ENCODE measurements at regions not wholly inside any gene's neighbourhood (a gene's known extent, or its start where the extent isn't known, plus 50 kb on each side); places are given as distances from the start of the nearest gene placed in this dataset.

- TF ChIP-seq CTCF (IDR thresholded peaks at IDR 0.05; ENCODE audit: extremely low read depth in 1 of 2, insufficient read depth in 1 of 2, low read depth in 1 of 2, low read length in 2 of 2) = no peak
- TF ChIP-seq EZH2 (IDR thresholded peaks at IDR 0.05; ENCODE audit: borderline replicate concordance, low read depth, low read length, severe bottlenecking) = no peak
- no peak for TF ChIP-seq POLR2A (IDR thresholded peaks at IDR 0.05; ENCODE audit: low read depth, low read length)
- no peak for TF ChIP-seq MYC (IDR thresholded peaks at IDR 0.05; ENCODE audit: low read depth, low read length)
- TF ChIP-seq JUN (IDR thresholded peaks at IDR 0.05; ENCODE audit: borderline replicate concordance, insufficient read depth, insufficient read length, low read depth) = no peak
Measured at GRCh38 chr5:167122267-167122666, 1169.2 kb upstream of the WWC1 start.

Measured in endothelial cell of umbilical vein (primary cell).